ENCODE measurements at regions not wholly inside any gene's neighbourhood (a gene's known extent, or its start where the extent isn't known, plus 50 kb on each side); places are given as distances from the start of the nearest gene placed in this dataset.

DNA sequence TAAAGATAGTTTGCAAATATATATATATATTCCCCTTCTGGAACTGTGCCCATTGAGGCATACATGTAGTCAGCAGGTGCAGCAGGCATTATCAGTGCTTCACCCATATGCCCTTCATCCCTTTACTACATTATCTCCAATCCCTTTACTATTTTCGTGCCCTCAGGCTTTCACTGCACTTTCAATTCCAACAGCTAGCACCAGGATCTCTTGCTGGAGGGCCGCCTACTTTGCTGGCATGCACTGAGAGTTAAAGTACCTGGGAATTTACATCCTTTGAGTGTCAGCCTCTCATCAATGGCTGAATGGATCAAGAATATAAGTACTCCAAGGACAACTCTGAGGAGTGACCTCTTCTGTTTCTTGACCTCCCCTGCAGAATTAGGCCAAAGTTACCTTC lies 222.1 kb upstream of the CFAP20DC start:
- H3K27ac Mint-ChIP-seq, result no peak overlapping the region
- no peak for ATAC-seq (ENCODE audit: low read depth)
- H3K4me3 Mint-ChIP-seq, result no peak overlapping the region
- no peaks in the 10 kb centered on the region for H3K9me3 Mint-ChIP-seq
- no peaks in the 10 kb centered on the region for H3K27me3 Mint-ChIP-seq
- no peaks in the 10 kb centered on the region for H3K36me3 Mint-ChIP-seq
- DNase-seq (ENCODE audit: low spot score in 2 of 2), result no peak
- no peaks in the 10 kb centered on the region for H3K4me1 Mint-ChIP-seq

DNA sequence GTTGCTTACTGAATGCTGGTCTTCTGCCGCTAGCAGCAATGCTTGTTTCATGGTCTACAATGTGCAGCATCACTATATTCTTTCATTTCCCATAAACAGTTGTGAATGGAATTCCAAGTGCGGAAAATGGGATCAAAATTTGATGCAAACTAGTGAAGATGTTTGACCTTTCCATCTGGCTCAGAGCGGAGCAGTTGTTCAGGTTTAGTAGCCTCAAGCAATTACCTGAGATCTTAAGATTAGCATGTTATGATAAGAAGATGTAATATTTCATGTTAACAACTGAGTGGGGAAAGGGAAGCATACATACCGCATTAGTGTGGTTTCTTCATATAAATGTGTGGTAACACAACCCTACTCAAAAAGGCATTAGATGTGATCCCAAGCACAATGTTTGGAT lies 221.1 kb upstream of the CFAP20DC start:
- Mint-ChIP-seq H3K27me3 (no peaks in the 10 kb centered on the region), H3K9me3 (no peaks in the 10 kb centered on the region), H3K4me1 (no peaks in the 10 kb centered on the region), H3K27ac (no peak overlapping the region), H3K4me3 (no peak overlapping the region), H3K36me3 (no peaks in the 10 kb centered on the region)
- ATAC-seq (ENCODE audit: low read depth) (no peak), DNase-seq (ENCODE audit: low spot score in 2 of 2) (no peak)

DNA sequence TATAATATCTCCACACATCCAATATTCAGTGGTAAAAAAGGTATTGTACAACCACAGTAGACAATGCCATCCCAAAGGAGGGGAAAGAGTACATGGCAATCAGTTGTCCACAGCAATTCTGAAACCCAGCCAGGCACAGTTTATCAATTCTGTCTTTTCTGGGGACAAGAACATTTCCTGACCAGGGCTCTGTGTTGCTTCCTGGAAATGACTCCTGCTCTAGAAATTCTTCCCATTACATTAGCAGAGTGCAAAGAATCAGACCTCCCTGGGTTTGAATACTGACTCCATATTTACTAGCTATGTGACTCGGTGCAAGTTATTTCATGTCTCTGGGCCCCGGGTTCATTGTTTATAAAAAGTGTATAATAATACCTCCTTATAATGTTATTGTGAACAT lies 220.4 kb upstream of the CFAP20DC start:
- Mint-ChIP-seq H3K27ac (no peak overlapping the region), H3K27me3 (no peaks in the 10 kb centered on the region), H3K36me3 (no peaks in the 10 kb centered on the region), H3K4me1 (no peaks in the 10 kb centered on the region), H3K4me3 (no peak overlapping the region), H3K9me3 (no peaks in the 10 kb centered on the region)
- DNase-seq (ENCODE audit: low spot score in 2 of 2) (no peak), ATAC-seq (ENCODE audit: low read depth) (no peak)

DNA sequence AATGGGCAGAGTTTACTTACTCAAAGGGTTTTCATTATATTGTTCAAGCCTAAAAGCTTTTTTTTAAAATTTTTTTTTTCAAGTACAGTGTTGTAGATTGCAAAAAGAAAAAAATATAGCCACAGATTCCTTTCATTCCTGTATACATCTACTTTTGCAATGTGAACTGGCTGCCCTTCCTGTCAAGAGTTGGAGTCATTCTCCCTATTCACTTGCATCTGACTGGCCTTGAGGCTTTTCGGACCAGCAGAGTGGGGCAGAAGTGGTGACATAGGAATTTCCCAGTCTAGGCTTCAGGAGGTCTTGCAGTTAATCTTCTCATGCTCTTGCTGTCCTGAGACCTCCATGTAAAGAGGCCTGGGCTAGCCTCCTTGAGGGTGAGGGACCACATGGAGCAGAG lies 218.3 kb upstream of the CFAP20DC start:
- Mint-ChIP-seq H3K27ac (no peak overlapping the region), H3K27me3 (no peaks in the 10 kb centered on the region), H3K36me3 (no peaks in the 10 kb centered on the region), H3K9me3 (peaks cover 1% of the 10 kb centered on the region), H3K4me1 (no peaks in the 10 kb centered on the region), H3K4me3 (no peak overlapping the region)
- DNase-seq (ENCODE audit: low spot score in 2 of 2) (no peak), ATAC-seq (ENCODE audit: low read depth) (no peak)

DNA sequence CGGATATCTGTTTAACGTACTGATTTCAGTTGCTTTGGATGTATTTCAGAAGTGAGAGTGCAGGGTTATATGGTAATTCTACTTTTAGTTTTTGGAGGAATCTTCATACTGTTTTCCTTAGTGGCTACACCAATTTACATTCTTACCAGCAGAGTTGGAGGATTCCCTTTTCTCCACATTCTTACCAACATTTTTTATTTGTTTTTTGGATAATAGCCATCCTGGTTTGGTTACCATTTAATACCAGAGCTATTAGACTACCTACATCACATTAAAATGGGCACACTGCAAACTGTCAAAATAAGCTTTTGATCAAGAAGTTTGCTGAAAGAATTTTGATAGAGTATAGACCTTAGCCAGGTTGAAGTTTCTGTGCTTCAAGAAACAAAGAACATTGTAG lies 217.2 kb upstream of the CFAP20DC start:
- Mint-ChIP-seq H3K4me3 (no peak overlapping the region), H3K27me3 (no peaks in the 10 kb centered on the region), H3K4me1 (peaks cover 7% of the 10 kb centered on the region), H3K36me3 (no peaks in the 10 kb centered on the region), H3K27ac (no peak overlapping the region), H3K9me3 (peaks cover 1% of the 10 kb centered on the region)
- no peak for ATAC-seq (ENCODE audit: low read depth)
- no peak for DNase-seq (ENCODE audit: low spot score in 2 of 2)

DNA sequence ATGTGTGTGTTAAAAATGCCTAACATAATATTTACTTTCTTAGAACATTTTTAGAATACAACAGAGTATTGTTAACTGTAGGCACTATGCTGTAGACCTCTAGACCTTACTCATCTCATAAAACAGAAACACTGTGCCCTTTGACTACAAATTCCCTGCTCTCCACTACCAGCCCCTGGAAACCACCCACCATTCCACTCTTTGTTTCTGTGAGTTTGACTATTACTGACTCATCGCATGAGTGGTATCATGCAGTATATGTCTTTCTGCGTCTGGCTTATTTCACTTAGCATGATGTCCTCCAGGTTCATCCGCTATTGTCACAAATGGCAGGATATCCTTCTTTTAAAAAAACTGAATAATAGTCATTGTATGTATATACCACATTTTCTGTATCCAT lies 216.7 kb upstream of the CFAP20DC start:
- no peaks in the 10 kb centered on the region for H3K36me3 Mint-ChIP-seq
- H3K4me1 Mint-ChIP-seq, result peaks cover 9% of the 10 kb centered on the region
- ATAC-seq (ENCODE audit: low read depth) (no peak), DNase-seq (ENCODE audit: low spot score in 2 of 2) (no peak)
- H3K27ac Mint-ChIP-seq, result no peak overlapping the region
- H3K9me3 Mint-ChIP-seq, result peaks cover 1% of the 10 kb centered on the region
- no peaks in the 10 kb centered on the region for H3K27me3 Mint-ChIP-seq
- H3K4me3 Mint-ChIP-seq, result no peak overlapping the region

DNA sequence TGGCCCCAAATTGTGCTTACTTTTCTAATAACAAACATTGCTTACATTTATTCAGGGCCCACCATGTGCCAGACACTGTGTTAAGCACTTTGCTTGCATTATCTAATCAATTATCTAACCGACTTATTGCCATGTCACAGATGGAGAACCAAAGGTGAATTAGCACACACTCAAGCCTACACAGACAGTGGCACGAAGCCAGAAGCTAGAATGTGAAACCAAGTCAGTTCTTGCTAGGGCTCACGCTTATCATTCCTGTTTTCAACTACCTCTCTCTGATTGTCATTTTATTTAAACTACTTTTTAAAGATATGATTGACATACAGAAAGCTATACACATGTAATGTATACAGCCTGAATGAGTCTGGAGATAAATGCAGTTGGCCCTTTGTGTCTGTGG lies 215.7 kb upstream of the CFAP20DC start:
- Mint-ChIP-seq H3K27me3 (no peaks in the 10 kb centered on the region), H3K36me3 (no peaks in the 10 kb centered on the region), H3K4me1 (peaks cover 13% of the 10 kb centered on the region), H3K9me3 (peaks cover 1% of the 10 kb centered on the region), H3K27ac (no peak overlapping the region), H3K4me3 (no peak overlapping the region)
- DNase-seq (ENCODE audit: low spot score in 2 of 2) (no peak), ATAC-seq (ENCODE audit: low read depth) (no peak)

DNA sequence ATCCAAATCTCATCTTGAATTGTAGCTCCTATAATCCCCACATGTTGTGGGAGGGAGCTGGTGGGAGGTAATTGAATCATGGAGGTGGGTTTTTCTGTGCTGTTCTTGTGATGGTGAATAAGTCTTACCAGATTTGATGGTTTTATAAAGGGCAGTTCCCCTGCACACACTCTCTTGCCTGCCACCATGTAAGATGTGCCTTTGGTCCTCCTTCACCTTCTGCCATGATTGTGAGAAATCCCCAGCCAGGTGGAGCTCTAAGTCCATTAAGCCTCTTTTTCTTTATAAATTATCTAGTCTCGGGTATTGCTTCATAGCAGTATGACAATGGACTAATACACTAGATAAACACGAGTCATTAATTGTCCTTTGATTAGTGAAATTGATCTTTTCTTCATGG lies 214.5 kb upstream of the CFAP20DC start:
- H3K27me3 Mint-ChIP-seq, result no peaks in the 10 kb centered on the region
- H3K9me3 Mint-ChIP-seq, result peaks cover 1% of the 10 kb centered on the region
- H3K27ac Mint-ChIP-seq, result no peak overlapping the region
- no peaks in the 10 kb centered on the region for H3K36me3 Mint-ChIP-seq
- ATAC-seq (ENCODE audit: low read depth) (no peak), DNase-seq (ENCODE audit: low spot score in 2 of 2) (no peak)
- H3K4me1 Mint-ChIP-seq, result peaks cover 13% of the 10 kb centered on the region
- H3K4me3 Mint-ChIP-seq, result no peak overlapping the region

DNA sequence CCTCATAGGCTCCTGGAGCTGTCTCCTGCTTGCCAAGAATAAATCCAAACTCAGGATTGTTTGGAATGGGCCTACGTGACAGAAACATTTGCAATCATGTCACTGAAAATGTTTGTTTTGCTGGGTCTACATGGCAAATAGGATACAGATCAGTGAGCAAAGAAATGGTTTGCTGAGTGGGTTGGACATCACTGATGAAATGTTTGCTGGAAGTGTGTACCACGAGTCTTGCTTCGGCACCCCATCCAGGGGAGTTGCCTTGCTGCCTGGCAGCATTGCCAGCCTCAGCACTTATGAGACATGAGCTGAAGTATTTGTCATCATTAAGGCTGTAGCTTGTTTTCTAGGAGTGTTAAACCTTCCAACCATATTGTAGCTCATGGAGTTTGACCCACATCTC lies 213.3 kb upstream of the CFAP20DC start:
- ATAC-seq (ENCODE audit: low read depth), result no peak
- Mint-ChIP-seq H3K27ac (peak overlapping the region; percentile 26), H3K27me3 (no peaks in the 10 kb centered on the region), H3K4me1 (peaks cover 13% of the 10 kb centered on the region), H3K4me3 (no peak overlapping the region), H3K9me3 (peaks cover 1% of the 10 kb centered on the region), H3K36me3 (no peaks in the 10 kb centered on the region)
- DNase-seq (ENCODE audit: low spot score in 2 of 2), result no peak

DNA sequence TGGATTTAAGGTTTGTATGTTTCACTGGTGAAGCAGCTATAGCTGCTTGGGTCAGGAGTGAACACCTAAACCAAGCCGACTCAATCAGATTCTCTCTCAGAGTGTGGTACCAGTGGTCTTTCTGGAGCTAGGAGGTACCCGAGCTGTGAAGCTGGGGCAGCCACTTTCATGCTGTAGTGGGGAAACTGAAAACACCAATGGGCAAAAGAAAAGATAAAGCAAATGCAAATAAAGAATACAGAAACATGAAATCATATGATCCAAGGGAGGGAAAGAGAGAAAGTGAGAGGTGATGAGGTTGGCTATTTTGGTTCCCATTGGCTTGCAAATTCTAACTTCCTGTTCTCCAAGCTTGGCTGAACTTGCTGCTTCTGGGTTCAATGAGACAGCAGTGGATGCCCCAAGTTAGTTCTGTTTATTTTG lies 212.3 kb upstream of the CFAP20DC start:
- H3K27ac Mint-ChIP-seq, result peak overlapping the region; percentile 26
- DNase-seq (ENCODE audit: low spot score in 2 of 2), result peak in 1 of 2 donors; percentile 18
- H3K36me3 Mint-ChIP-seq, result no peaks in the 10 kb centered on the region
- H3K27me3 Mint-ChIP-seq, result no peaks in the 10 kb centered on the region
- H3K4me3 Mint-ChIP-seq, result peak overlapping the region; percentile 67
- peaks cover 13% of the 10 kb centered on the region for H3K4me1 Mint-ChIP-seq
- peaks cover 1% of the 10 kb centered on the region for H3K9me3 Mint-ChIP-seq
- peak; percentile 98 for ATAC-seq (ENCODE audit: low read depth)

DNA sequence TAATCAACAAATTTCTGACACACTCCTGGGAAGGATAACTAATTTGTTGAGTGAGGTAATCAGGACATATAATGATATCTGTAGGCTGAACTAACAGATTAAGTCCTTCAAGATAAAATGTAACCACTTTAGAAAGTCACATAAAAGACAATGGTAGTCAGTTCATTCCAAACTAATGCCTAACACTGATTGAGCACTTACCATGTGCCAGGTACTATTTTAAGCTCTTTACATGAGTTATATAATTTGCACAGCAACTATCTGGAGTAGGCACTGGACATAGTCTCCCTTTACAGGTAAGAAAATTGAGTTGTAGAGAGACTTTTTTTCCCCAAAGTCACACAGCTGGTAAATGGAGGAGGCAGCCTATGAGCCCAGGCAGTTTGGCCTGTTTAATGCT lies 211.2 kb upstream of the CFAP20DC start:
- Mint-ChIP-seq H3K27ac (no peak overlapping the region), H3K36me3 (no peaks in the 10 kb centered on the region), H3K4me1 (peaks cover 13% of the 10 kb centered on the region), H3K9me3 (peaks cover 1% of the 10 kb centered on the region), H3K4me3 (no peak overlapping the region), H3K27me3 (no peaks in the 10 kb centered on the region)
- ATAC-seq (ENCODE audit: low read depth) (no peak), DNase-seq (ENCODE audit: low spot score in 2 of 2) (no peak)

DNA sequence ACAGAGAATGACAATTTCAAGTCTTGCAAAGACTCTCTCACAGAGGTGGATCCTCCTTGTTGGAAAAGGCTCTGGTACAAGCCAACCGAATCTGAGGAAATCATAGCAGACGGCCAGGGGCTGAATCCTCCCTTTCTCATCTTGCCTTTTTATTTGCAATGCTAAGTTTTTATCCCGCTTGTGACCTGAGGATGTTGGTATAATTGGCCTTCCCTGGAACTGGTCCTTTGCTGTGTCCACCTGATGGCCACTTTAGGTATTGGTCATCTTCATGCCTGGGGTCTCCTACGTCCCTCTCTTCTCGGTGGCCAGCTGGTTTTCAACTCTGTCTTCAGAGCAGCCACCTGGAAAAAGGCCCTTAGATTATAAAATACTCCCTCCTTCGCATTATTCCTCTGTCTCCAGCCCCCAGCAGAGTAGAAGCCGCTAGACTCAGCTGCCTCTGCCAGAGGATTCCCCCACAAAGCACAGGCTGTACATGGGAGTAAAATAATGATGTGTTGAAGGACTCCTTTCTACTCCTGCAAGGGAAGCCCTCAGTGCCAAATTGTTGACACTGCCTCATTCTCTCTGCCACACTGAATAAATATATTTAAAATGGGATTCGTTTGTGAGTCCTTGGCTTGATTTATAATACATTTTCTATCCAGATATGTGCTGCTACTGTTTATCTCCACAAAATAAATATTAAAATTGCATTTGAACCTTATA lies 208.9 kb upstream of the CFAP20DC start:
- ATAC-seq (ENCODE audit: low read depth) (no peak), DNase-seq (ENCODE audit: low spot score in 2 of 2) (no peak)
- Mint-ChIP-seq H3K27ac (no peak overlapping the region), H3K9me3 (peaks cover 1% of the 10 kb centered on the region), H3K4me3 (no peak overlapping the region), H3K4me1 (peaks cover 13% of the 10 kb centered on the region), H3K27me3 (no peaks in the 10 kb centered on the region), H3K36me3 (no peaks in the 10 kb centered on the region)

DNA sequence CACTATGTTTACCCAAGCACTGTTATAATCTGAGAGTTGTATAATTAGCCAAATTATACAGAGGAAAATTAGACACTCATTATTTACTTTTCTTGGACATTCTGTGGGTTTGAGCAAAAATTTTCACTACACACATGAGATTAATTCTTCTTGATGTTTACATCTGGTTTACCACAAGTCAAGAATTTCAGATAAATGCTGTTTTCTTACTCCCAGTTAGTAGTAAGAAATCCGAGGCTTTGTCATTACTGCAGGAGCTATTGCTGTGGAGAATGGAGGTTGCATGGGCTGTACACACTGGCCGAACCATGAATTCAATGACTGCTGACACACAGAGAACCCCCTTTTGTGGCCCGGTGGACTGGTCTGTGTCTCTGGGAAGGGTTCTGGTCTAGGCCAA lies 207.7 kb upstream of the CFAP20DC start:
- Mint-ChIP-seq H3K4me1 (peaks cover 8% of the 10 kb centered on the region), H3K36me3 (no peaks in the 10 kb centered on the region), H3K27me3 (no peaks in the 10 kb centered on the region), H3K4me3 (no peak overlapping the region), H3K9me3 (peaks cover 1% of the 10 kb centered on the region), H3K27ac (no peak overlapping the region)
- ATAC-seq (ENCODE audit: low read depth) (no peak), DNase-seq (ENCODE audit: low spot score in 2 of 2) (no peak)

DNA sequence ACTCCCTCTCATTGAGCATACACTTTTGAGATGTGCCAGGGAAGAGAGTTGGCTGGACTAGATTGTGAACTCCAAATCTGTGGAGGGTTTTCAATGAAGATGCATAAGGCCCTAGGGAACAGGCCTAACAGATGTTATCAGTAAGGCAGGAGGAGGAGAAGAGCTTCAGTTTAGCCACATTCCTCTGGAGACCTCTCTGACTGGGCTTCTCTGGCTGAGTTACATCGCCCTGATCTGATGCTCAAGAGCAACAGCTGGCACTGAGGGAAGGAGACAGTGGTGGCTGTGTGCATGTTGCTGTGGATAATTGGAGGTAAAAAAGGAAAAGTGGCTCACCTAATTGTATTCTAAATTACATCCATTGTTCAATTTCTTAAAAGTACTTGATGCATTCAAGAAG lies 206.4 kb upstream of the CFAP20DC start:
- Mint-ChIP-seq H3K36me3 (no peaks in the 10 kb centered on the region), H3K27ac (no peak overlapping the region), H3K4me1 (peaks cover 5% of the 10 kb centered on the region), H3K9me3 (peaks cover 1% of the 10 kb centered on the region), H3K4me3 (no peak overlapping the region), H3K27me3 (no peaks in the 10 kb centered on the region)
- no peak for DNase-seq (ENCODE audit: low spot score in 2 of 2)
- ATAC-seq (ENCODE audit: low read depth), result no peak

DNA sequence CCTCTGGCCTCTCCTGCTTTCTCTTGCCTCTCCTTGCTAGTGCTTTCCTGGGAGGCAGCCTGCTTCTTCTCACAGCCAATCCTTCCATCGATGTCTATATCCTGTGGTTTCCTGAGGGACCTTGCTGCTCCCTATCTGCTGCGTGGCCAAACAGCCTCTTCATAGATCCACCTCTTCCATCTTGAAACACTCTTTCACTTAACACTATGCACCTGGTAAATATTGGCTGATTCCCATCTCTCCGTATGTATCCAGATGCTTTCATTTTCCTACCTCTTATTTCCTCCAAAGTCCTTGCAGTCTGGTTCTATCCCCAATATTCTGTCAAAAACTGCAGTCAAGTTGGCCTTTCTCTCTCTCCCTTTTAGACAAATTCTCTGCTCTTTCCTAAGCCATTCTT lies 205.2 kb upstream of the CFAP20DC start:
- no peaks in the 10 kb centered on the region for H3K36me3 Mint-ChIP-seq
- H3K4me3 Mint-ChIP-seq, result no peak overlapping the region
- peaks cover 1% of the 10 kb centered on the region for H3K9me3 Mint-ChIP-seq
- no peak for ATAC-seq (ENCODE audit: low read depth)
- H3K4me1 Mint-ChIP-seq, result peaks cover 4% of the 10 kb centered on the region
- DNase-seq (ENCODE audit: low spot score in 2 of 2), result no peak
- no peak overlapping the region for H3K27ac Mint-ChIP-seq
- H3K27me3 Mint-ChIP-seq, result no peaks in the 10 kb centered on the region

All from memory B cell (primary cell).